GM18870 (cell line): ENCODE measurements at regions not wholly inside any gene's neighbourhood (a gene's known extent, or its start where the extent isn't known, plus 50 kb on each side); places are given as distances from the start of the nearest gene placed in this dataset.

Experiments
- ATAC-seq: cut with Tn5 transposase; IDR thresholded peaks from one replicate; pipeline ENCODE4 v1.9.1; 2021; ENCODE audit warnings: moderate library complexity; ENCODE audit not compliant: unreplicated experiment

GRCh38 chr4:138894011-138894410, 121.6 kb upstream of the NOCT start:
- ATAC-seq = no peak

GRCh38 chr4:138892483-138893407, 122.8 kb upstream of the NOCT start:
- peak; percentile 72 for ATAC-seq

- ATAC-seq = no peak
Measured at GRCh38 chr4:138891631-138892031, 124.0 kb upstream of the NOCT start.

GRCh38 chr4:138890891-138891570, 124.5 kb upstream of the NOCT start:
- ATAC-seq = no peak

- no peak for ATAC-seq
Measured at GRCh38 chr4:138889216-138889615, 126.4 kb upstream of the NOCT start.

GRCh38 chr4:138887741-138888140, 127.8 kb upstream of the NOCT start:
- ATAC-seq = no peak

GRCh38 chr4:138887341-138887740, 128.2 kb upstream of the NOCT start:
- ATAC-seq = no peak

GRCh38 chr4:138879757-138880156, 135.8 kb upstream of the NOCT start:
- ATAC-seq = no peak

GRCh38 chr4:138875891-138876608, 139.5 kb upstream of the NOCT start:
- no peak for ATAC-seq

GRCh38 chr4:138871555-138871875, 144.1 kb upstream of the NOCT start:
- ATAC-seq = no peak

GRCh38 chr4:138870737-138871554, 144.6 kb upstream of the NOCT start:
- ATAC-seq = peak; percentile 69

- ATAC-seq = no peak
Measured at GRCh38 chr4:138869631-138870030, 145.9 kb upstream of the NOCT start.

- no peak for ATAC-seq
Measured at GRCh38 chr4:138869165-138869564, 146.4 kb upstream of the NOCT start.

- ATAC-seq = no peak
Measured at GRCh38 chr4:138868562-138868961, 147.0 kb upstream of the NOCT start.

GRCh38 chr4:138867404-138867803, 148.2 kb upstream of the NOCT start:
- no peak for ATAC-seq

- no peak for ATAC-seq
Measured at GRCh38 chr4:138866314-138866713, 149.3 kb upstream of the NOCT start.

GRCh38 chr4:138865765-138866164, 149.8 kb upstream of the NOCT start:
- no peak for ATAC-seq

GRCh38 chr4:138864961-138865720, 150.4 kb upstream of the NOCT start:
- ATAC-seq = no peak

GRCh38 chr4:138863160-138863559, 152.4 kb upstream of the NOCT start:
- no peak for ATAC-seq

- no peak for ATAC-seq
Measured at GRCh38 chr4:138861135-138861534, 154.4 kb upstream of the NOCT start.
